Right atrium auricular region (tissue), 2 donors: ENCODE measurements at regions not wholly inside any gene's neighbourhood (a gene's known extent, or its start where the extent isn't known, plus 50 kb on each side); places are given as distances from the start of the nearest gene placed in this dataset.

Source experiments
- DNase-seq: peaks from one replicate; pipeline ENCODE4 v3.0.0-alpha.2; 2019; ENCODE audit warnings: low spot score
- H3K27ac ChIP-seq, 2 donors: fragments of 200-600 bp; sonication (generic); 1 replicate in 1 of 2; 2 replicates in 1 of 2; pipeline ENCODE4 v1.5.1; 2016 to 2019
- H3K27me3 ChIP-seq, 2 donors: fragments of 200-600 bp; sonication (generic); one replicate each; pipeline versions ENCODE4 v1.5.1 to v1.6.0; 2017 to 2019
- H3K36me3 ChIP-seq: fragments of 200-600 bp; sonication (generic); one replicate; pipeline ENCODE4 v1.5.1; 2016
- H3K4me1 ChIP-seq, 2 donors: fragments of 200-600 bp; sonication (generic); one replicate each; pipeline versions ENCODE4 v1.5.1 to v1.6.0; 2017 to 2019
- H3K4me3 ChIP-seq, 2 donors: fragments of 200-600 bp; sonication (generic); 1 replicate in 1 of 2; 2 replicates in 1 of 2; pipeline ENCODE4 v1.5.1; 2017 to 2019; ENCODE audit warnings: mild to moderate bottlenecking in 1 of 2, moderate library complexity in 1 of 2
- H3K9me3 ChIP-seq, 2 donors: fragments of 200-600 bp; sonication (generic); one replicate each; pipeline ENCODE4 v1.5.1; 2019
- CTCF ChIP-seq, 2 donors: fragments of 200-600 bp; sonication (generic); IDR thresholded peaks; one replicate each; pipeline ENCODE4 v1.5.1; 2019; ENCODE audit warnings: antibody characterized with exemption in 2 of 2

GRCh38 chr6:147117580-147117979, 86.6 kb upstream of the STXBP5 start:
- Histone ChIP-seq H3K9me3 (peaks cover 0 to 10% of the 10 kb centered on the region in 2 donors), H3K36me3 (no peaks in the 10 kb centered on the region), H3K27me3 (no peaks in the 10 kb centered on the region), H3K4me1 (no peaks in the 10 kb centered on the region), H3K27ac (no peak overlapping the region), H3K4me3 (no peak overlapping the region)
- TF ChIP-seq CTCF (IDR thresholded peaks at IDR 0.05) = no peak
- DNase-seq = no peak

GRCh38 chr6:147119310-147119709, 84.9 kb upstream of the STXBP5 start:
- Histone ChIP-seq H3K4me1 (no peaks in the 10 kb centered on the region), H3K27ac (no peak overlapping the region), H3K9me3 (peaks cover 0 to 10% of the 10 kb centered on the region in 2 donors), H3K36me3 (no peaks in the 10 kb centered on the region), H3K4me3 (no peak overlapping the region), H3K27me3 (no peaks in the 10 kb centered on the region)
- DNase-seq = no peak
- no peak for TF ChIP-seq CTCF (IDR thresholded peaks at IDR 0.05)

- no peak for TF ChIP-seq CTCF (IDR thresholded peaks at IDR 0.05)
- peaks cover 0 to 10% of the 10 kb centered on the region in 2 donors for H3K9me3 ChIP-seq
- H3K27ac ChIP-seq = no peak overlapping the region
- no peak overlapping the region for H3K4me3 ChIP-seq
- no peaks in the 10 kb centered on the region for H3K27me3 ChIP-seq
- no peak for DNase-seq
- no peaks in the 10 kb centered on the region for H3K36me3 ChIP-seq
- no peaks in the 10 kb centered on the region for H3K4me1 ChIP-seq
Observed at GRCh38 chr6:147122823-147123222, 81.4 kb upstream of the STXBP5 start.

- Histone ChIP-seq H3K27ac (peak overlapping the region in 1 of 2 donors; percentile 23), H3K9me3 (no peaks in the 10 kb centered on the region), H3K27me3 (no peaks in the 10 kb centered on the region), H3K4me3 (no peak overlapping the region), H3K36me3 (no peaks in the 10 kb centered on the region), H3K4me1 (no peaks in the 10 kb centered on the region)
- TF ChIP-seq CTCF (IDR thresholded peaks at IDR 0.05) = no peak
- no peak for DNase-seq
Observed at GRCh38 chr6:147126618-147127022, 77.6 kb upstream of the STXBP5 start.

GRCh38 chr6:147127587-147127986, 76.6 kb upstream of the STXBP5 start:
- DNase-seq = no peak
- Histone ChIP-seq H3K27me3 (no peaks in the 10 kb centered on the region), H3K9me3 (no peaks in the 10 kb centered on the region), H3K27ac (no peak overlapping the region), H3K4me3 (no peak overlapping the region), H3K4me1 (no peaks in the 10 kb centered on the region), H3K36me3 (no peaks in the 10 kb centered on the region)
- TF ChIP-seq CTCF (IDR thresholded peaks at IDR 0.05) = no peak

- Histone ChIP-seq H3K27me3 (no peaks in the 10 kb centered on the region), H3K4me3 (no peak overlapping the region), H3K9me3 (no peaks in the 10 kb centered on the region), H3K4me1 (no peaks in the 10 kb centered on the region), H3K36me3 (no peaks in the 10 kb centered on the region), H3K27ac (no peak overlapping the region)
- DNase-seq = no peak
- no peak for TF ChIP-seq CTCF (IDR thresholded peaks at IDR 0.05)
Observed at GRCh38 chr6:147128056-147128455, 76.2 kb upstream of the STXBP5 start.
